ENCODE measurements at regions not wholly inside any gene's neighbourhood (a gene's known extent, or its start where the extent isn't known, plus 50 kb on each side); places are given as distances from the start of the nearest gene placed in this dataset.

GRCh38 chr3:31247850-31248562 is 284.7 kb upstream of the STT3B start:
- DNase-seq = no peak

DNA sequence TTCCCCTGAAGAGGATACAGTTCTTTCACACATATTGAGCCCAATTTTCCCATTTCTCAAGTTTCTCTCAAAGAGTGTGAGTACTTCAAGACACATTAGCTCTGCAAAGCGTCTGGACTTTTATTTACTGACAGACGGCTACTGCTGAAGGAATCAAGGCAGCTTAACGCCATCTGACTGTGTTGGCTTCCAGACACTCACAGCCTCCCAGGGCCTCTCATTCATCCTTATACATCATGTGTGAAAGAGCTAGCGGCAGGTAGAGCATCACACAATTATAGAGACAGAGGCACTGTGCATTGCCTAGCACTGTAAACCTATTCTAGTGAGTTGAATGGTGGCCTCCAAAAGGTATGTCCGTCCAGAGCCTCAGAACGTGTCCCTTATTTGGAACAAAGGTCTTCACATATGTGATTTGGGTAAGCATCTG is 284.1 kb upstream of the STT3B start:
- DNase-seq = no peak

DNA sequence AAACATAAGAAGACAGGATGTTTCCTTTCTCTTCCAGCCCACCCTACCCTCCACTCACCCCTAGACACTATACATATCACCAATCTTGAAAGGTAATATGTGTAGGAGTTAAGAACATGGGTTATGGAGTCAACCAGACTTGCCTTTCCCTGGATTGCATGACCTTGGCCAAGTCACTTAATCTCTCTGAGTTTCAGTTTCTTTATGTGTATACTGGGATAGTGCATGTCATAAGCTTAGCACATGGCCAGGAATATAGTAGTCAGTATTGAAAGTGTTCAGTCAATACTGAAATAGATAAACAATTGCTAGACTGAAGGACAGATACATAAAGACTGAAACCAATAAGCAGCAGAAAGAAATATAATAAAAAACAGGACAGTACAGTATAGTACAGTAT is 283.2 kb upstream of the STT3B start:
- DNase-seq = no peak

DNA sequence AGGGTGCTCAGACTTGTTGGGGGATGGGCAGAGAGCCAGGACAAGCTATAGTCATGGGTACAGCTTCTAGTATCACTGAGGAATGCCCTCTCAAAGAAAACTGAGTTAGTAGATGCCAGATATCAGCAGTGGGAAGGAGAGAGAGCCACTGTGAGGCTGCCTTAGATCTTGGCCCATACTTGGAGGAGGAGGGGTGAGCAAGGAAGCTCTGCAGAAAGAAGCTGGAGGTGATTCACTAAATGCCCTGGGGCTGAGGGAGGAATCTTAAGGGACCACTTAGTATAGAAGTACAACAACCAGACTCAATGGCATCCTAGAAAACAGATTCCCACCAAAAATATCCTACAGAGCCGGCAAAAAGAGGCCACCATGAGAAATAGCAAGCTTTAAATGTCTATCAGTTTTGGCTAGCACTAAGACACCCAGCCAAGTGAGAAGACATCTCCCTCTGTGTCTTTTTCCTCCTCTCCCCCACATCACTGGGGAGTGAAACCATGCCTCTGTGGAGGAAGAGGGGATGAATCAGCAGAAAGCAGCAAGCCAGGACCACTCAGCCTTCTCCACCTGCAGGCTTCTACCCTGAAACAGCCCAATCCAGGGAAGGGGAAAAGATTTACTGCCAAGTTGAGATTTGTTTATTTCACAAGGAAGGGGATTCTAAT is 282.5 kb upstream of the STT3B start:
- no peak for DNase-seq

DNA sequence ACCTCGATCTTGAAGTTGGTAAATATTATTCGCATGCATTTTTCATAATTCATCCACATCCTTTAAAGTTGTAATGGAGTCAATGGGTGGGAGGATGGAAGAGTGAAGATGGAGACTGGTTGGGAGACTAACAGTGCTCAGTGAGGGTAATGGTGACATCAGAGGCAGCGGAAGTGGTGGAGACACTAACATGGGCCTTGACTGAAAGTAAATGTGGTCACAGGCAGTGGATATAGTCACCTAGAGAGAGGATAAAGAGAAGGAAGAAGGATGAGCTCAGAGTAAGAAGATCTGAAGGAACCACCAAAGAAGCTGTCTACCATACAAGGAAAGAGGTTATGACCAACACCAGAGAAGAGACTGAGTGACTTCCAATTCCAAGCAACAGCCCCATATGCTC is 281.6 kb upstream of the STT3B start:
- DNase-seq = no peak

DNA sequence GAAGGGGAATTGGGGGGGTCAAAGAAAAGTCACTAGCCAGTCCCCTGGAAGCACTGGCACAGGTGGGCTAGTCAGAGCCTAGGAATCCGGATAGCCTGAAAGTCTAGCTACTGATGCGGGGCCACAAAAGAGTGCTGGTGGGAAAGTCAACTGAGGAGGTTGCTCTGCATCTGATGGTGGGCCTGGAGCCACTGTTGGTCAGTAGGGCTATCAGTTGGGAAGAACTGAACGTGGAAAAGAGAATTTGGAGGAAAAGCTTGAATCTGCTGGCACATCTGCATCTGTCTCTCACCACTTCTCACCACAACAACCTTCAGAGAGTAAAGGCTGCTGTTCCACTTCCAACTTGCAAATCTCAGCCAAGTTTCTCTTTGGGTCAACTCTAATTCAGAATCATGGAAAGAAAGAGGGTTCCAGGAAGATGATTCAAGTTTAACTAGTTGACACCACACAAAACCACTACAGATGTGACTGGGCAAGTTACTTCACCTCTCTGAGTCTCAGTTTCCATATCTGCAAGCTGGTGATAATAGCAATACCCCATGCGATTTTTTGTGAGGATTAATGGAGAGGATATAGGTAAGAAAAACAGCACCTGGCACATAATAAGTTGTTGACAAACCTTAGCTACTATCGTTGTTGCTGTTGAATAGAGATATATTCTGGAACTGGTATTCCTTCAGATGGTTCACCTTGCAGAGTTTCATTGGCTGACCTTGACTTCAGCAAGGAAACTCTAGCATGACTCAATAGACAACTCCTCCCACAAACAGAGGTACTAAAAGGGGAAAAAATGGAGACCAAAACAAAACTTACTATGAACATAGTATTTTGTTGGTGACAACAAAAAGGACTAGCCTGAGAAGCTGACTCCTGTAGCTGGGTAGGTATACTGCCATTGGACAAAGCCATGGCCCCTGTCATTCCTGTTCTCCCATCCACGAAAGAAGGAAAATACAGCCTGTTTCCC is 280.2 kb upstream of the STT3B start:
- no peak for DNase-seq

- DNase-seq = no peak
These were observed 278.9 kb upstream of the STT3B start for GRCh38 chr3:31253782-31254181.

DNA sequence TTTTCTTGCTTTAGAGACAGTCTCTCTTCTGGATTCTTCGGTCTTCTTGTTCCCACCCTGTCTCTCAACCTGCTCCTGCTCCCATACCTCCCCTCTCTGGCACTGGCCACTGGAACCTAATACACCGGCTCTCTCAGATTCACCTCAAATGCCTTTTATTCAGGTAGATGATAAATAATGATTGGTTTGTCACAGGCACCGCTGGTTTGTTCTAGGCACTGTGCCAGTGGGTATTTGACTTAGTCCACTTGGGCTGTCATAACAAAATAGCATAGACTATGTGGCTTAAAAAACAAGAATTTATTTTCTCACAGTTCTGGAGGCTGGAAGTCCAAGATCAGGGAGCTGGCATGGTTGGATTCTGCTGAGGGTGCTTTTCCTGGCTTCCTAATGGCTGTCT is 278.2 kb upstream of the STT3B start:
- no peak for DNase-seq

DNA sequence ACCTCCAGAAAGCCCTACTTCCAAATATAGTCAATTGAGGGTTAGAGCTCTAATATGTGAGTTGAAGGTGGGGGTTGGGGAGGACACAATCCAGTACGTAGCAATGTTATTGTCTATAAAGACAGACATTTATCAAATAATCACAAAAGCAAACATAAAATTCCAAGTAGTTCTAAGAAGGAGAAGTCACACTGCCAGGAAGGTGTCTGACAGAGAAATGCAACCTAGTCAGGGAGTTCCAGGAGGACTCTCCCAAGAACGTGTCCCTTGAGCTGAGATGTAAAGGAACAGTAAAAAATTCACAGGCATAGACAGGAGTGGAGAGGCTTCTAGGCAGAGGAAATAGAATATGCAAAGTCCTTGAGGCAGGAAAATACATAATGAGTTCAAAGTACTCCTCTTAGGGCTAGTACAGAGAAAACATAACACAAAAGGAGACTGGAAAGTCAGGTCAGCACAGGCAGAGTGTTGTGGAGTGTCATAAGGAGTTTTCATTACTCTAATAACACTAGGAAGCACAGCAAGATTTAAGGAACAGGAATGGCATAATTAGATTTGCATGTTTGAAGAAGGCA is 277.6 kb upstream of the STT3B start:
- DNase-seq = no peak

- no peak for DNase-seq
These were observed 270.5 kb upstream of the STT3B start for GRCh38 chr3:31262201-31262600.

GRCh38 chr3:31263897-31264296 is 268.8 kb upstream of the STT3B start:
- no peak for DNase-seq

GRCh38 chr3:31265646-31266428 is 266.9 kb upstream of the STT3B start:
- DNase-seq = no peak

DNA sequence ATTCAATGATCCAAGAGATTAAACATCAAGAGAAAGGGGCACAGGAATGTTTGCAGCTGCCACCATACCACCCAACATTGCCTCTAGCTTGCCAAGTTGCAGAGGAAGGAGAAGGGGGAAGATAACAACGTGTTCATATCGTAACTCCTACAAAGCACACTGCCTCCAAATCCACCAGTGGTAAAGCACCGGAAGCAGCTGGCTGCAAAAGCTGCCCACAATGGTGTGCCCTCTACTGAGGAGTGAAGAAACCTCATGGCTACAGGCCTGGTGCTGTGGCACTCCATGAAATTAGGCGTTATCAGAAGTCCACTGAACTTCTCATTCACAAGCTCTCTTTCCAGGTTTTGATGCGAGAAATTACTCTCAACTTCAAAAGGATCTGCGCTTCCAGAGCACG is 263.9 kb upstream of the STT3B start:
- DNase-seq = no peak

- no peak for DNase-seq
These were observed 262.7 kb upstream of the STT3B start for GRCh38 chr3:31270010-31270409.

DNA sequence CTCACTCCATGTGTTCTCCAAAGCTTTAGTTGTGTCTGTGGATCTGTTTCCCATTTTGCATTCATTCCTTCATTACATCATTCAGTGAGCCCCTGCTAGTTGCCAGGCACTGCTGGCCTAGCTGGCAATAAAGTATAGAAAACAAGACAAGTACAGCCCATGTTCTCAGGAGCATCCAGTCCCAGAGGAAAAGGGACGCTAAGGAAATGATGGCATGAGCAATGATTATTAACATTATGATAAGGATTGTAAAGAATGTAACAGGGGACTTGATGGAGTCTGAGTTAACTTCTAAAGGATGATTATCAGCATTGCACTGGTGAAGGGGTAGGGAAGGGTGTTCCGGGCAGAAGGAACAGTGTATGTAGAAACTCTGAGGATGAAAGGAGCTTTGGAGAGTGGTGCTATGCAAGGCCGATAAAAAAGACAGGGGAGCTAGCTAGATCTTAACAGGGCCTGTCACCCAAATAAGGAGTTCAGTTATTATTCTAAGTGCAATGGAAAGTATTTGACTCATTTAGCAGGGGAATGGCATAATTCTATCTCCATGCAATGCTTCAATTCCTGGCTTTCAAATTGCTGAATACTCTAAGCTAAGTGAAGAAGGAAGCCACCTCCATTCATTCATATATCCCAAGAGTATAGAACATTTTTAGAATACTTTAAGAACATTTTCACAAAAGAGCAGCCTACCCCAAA is 258.2 kb upstream of the STT3B start:
- DNase-seq = no peak

GRCh38 chr3:31275038-31275572 is 257.6 kb upstream of the STT3B start:
- DNase-seq = no peak

- no peak for DNase-seq
These were observed 257.1 kb upstream of the STT3B start for GRCh38 chr3:31275583-31275982.

GRCh38 chr3:31277582-31277981 is 255.1 kb upstream of the STT3B start:
- DNase-seq = no peak

DNA sequence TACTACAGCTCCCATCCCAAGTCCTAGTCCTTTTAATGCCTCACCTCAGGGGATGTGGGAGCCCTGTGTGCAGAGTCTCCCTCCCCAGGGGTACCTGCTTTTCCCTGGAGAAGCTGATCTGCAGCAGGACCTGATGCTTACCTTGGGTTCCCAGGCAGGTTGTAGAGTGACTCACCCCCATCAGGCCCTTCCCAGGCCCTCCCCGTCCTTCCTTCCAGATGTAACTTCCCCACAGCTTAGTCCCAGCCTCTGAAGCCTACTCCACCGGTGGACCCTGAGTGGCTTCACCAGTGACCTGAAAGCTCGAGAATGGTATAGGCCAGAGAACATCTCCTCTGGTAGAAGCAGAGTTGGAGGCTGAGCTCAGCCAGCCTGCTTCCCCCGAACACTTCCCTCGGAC is 254.2 kb upstream of the STT3B start:
- DNase-seq = no peak

GRCh38 chr3:31284776-31285175 is 247.9 kb upstream of the STT3B start:
- no peak for DNase-seq

All from amygdala (tissue), 56 donors.